Aorta (tissue), 5 donors: ENCODE measurements at regions not wholly inside any gene's neighbourhood (a gene's known extent, or its start where the extent isn't known, plus 50 kb on each side); places are given as distances from the start of the nearest gene placed in this dataset.

Source experiments
- ATAC-seq: fragments of 200-7000 bp; cut with Tn5 transposase; one replicate; pipeline ENCODE4 v1.9.1; 2022; ENCODE audit warnings: moderate library complexity; ENCODE audit not compliant: low FRiP score
- DNase-seq, 2 donors: peaks; one replicate each; pipeline ENCODE4 v3.0.0-alpha.2; 2020
- H3K27ac ChIP-seq, 2 donors: one replicate each; pipeline ENCODE4 v1.5.1; 2013; ENCODE audit warnings: low read length in 2 of 2, mild to moderate bottlenecking in 2 of 2, moderate library complexity in 2 of 2, control low read depth in 1 of 2, inconsistent platforms in 1 of 2, low read depth in 1 of 2
- H3K27me3 ChIP-seq, 2 donors: one replicate each; pipeline ENCODE4 v1.6.1; 2013; ENCODE audit warnings: control low read depth in 1 of 2, low read length in 1 of 2, mild to moderate bottlenecking in 1 of 2, moderate library complexity in 1 of 2; ENCODE audit not compliant: insufficient read depth in 2 of 2, control insufficient read depth in 1 of 2
- H3K36me3 ChIP-seq, 2 donors: one replicate each; pipeline ENCODE4 v1.6.1; 2013; ENCODE audit warnings: control low read depth in 1 of 2, low read length in 1 of 2, mild to moderate bottlenecking in 1 of 2; ENCODE audit not compliant: insufficient read depth in 2 of 2, control insufficient read depth in 1 of 2
- H3K4me1 ChIP-seq, 2 donors: one replicate each; pipeline ENCODE4 v1.6.1; 2013; ENCODE audit warnings: low read length in 2 of 2, control low read depth in 1 of 2, mild to moderate bottlenecking in 1 of 2, moderate library complexity in 1 of 2; ENCODE audit not compliant: insufficient read depth in 2 of 2, control insufficient read depth in 1 of 2
- H3K4me3 ChIP-seq, 2 donors: one replicate each; pipeline ENCODE4 v1.5.1; 2013; ENCODE audit warnings: low read length in 2 of 2, control low read depth in 1 of 2, mild to moderate bottlenecking in 1 of 2
- H3K9me3 ChIP-seq: one replicate; pipeline ENCODE4 v1.6.1; 2013; ENCODE audit warnings: mild to moderate bottlenecking, low read length; ENCODE audit not compliant: control insufficient read depth
- WGBS, 2 donors: extraction: QIAGEN DNeasy Blood & Tissue Kit; methylation state at CpG; one replicate each; pipeline ENCODE4 v1.1.7; 2013; 5-methylcytosine and 5-hydroxymethylcytosine counted together
- intact Hi-C, 2 donors: fragments of 100-400 bp; cut with DNase I; formaldehyde crosslinking; loops; one replicate each; pipeline versions ENCODE4 v1.14.2 to v1.15.0; 2022
- donor health status: healthy with polysubstance abuse.
- donor health status: Bipolar disorder and iron deficiency.
- donor health status: DM: no; HTN: no; CAD: no.
- donor health status: DM: no; HTN: no; CAD: no.
- donor health status: DM: yes; HTN: yes; CAD: no.

GRCh38 chr11:95706974-95707387 is 82.6 kb downstream of the FAM76B start:
- no peaks in the 10 kb centered on the region for H3K36me3 ChIP-seq
- H3K4me3 ChIP-seq: no peak overlapping the region
- intact Hi-C loops: loop anchor here (10.0 kb wide), 2 partner anchors 132 to 372 kb away; no protein-coding TSS in a partner anchor
- no peak for ATAC-seq
- peaks cover 0 to 4% of the 10 kb centered on the region in 2 donors for H3K4me1 ChIP-seq
- DNase-seq: no peak
- 72 to 87% methylated on average over 7 of the region's 7 CpGs for WGBS, 2 donors
- H3K9me3 ChIP-seq: no peaks in the 10 kb centered on the region
- H3K27ac ChIP-seq: no peak overlapping the region
- no peaks in the 10 kb centered on the region for H3K27me3 ChIP-seq

GRCh38 chr11:95705485-95706124 is 84.0 kb downstream of the FAM76B start:
- intact Hi-C loops: loop anchor here (1.0 to 10.0 kb wide), 3 partner anchors 131 to 554 kb away; no protein-coding TSS in a partner anchor
- Histone ChIP-seq H3K4me3 (no peak overlapping the region), H3K9me3 (no peaks in the 10 kb centered on the region), H3K27ac (peak overlapping the region; percentile 28 to 72), H3K27me3 (no peaks in the 10 kb centered on the region), H3K36me3 (no peaks in the 10 kb centered on the region), H3K4me1 (peaks cover 0 to 4% of the 10 kb centered on the region in 2 donors)
- WGBS, 2 donors: 8 to 9% methylated on average over 10 of the region's 10 CpGs
- ATAC-seq (peak; percentile 96), DNase-seq (peak; percentile 91 to 92)

- WGBS, 2 donors: 17 to 18% methylated on average over 3 of the region's 3 CpGs
- ATAC-seq: peak; percentile 70
- H3K27ac ChIP-seq: peak overlapping the region in 1 of 2 donors; percentile 83
- no peak for DNase-seq
- no peaks in the 10 kb centered on the region for H3K36me3 ChIP-seq
- intact Hi-C loops: loop anchor here (1.0 to 10.0 kb wide), 6 partner anchors 63 to 554 kb away; no protein-coding TSS in a partner anchor
- no peaks in the 10 kb centered on the region for H3K9me3 ChIP-seq
- no peak overlapping the region for H3K4me3 ChIP-seq
- no peaks in the 10 kb centered on the region for H3K27me3 ChIP-seq
- peaks cover 0 to 4% of the 10 kb centered on the region in 2 donors for H3K4me1 ChIP-seq
Measured at GRCh38 chr11:95704865-95705264, 84.7 kb downstream of the FAM76B start.

GRCh38 chr11:95703049-95703448 is 86.5 kb downstream of the FAM76B start:
- no peak for DNase-seq
- Histone ChIP-seq H3K27ac (no peak overlapping the region), H3K27me3 (no peaks in the 10 kb centered on the region), H3K4me1 (peaks cover 0 to 4% of the 10 kb centered on the region in 2 donors), H3K4me3 (no peak overlapping the region), H3K36me3 (no peaks in the 10 kb centered on the region), H3K9me3 (no peaks in the 10 kb centered on the region)
- 94 to 97% methylated on average over 3 of the region's 3 CpGs for WGBS, 2 donors
- intact Hi-C loops: loop anchor here (5.0 to 10.0 kb wide), 5 partner anchors 61 to 551 kb away; no protein-coding TSS in a partner anchor
- ATAC-seq: no peak

- Histone ChIP-seq H3K4me1 (peaks cover 0 to 4% of the 10 kb centered on the region in 2 donors), H3K4me3 (no peak overlapping the region), H3K27me3 (no peaks in the 10 kb centered on the region), H3K9me3 (no peaks in the 10 kb centered on the region), H3K27ac (no peak overlapping the region), H3K36me3 (no peaks in the 10 kb centered on the region)
- DNase-seq (no peak), ATAC-seq (no peak)
- intact Hi-C loops: loop anchor here (5.0 to 10.0 kb wide), 5 partner anchors 60 to 550 kb away; no protein-coding TSS in a partner anchor
- WGBS, 2 donors: 64 to 73% methylated on average over 2 of the region's 2 CpGs
Measured at GRCh38 chr11:95702526-95702925, 87.1 kb downstream of the FAM76B start.

- peaks cover 0 to 4% of the 10 kb centered on the region in 2 donors for H3K4me1 ChIP-seq
- intact Hi-C loops: loop anchor here (2.0 to 10.0 kb wide), 6 partner anchors 58 to 548 kb away; partner anchors contain the start of gene SESN3 (in 1 of the 2)
- ATAC-seq (no peak), DNase-seq (no peak)
- no peak overlapping the region for H3K27ac ChIP-seq
- H3K4me3 ChIP-seq: no peak overlapping the region
- no peaks in the 10 kb centered on the region for H3K9me3 ChIP-seq
- H3K27me3 ChIP-seq: no peaks in the 10 kb centered on the region
- WGBS, 2 donors: 92 to 93% methylated on average over 6 of the region's 6 CpGs
- H3K36me3 ChIP-seq: no peaks in the 10 kb centered on the region
Measured at GRCh38 chr11:95700471-95700817, 89.1 kb downstream of the FAM76B start.

- ATAC-seq: no peak
- H3K27ac ChIP-seq: no peak overlapping the region
- H3K27me3 ChIP-seq: no peaks in the 10 kb centered on the region
- no peaks in the 10 kb centered on the region for H3K36me3 ChIP-seq
- 77 to 85% methylated on average over 2 of the region's 2 CpGs for WGBS, 2 donors
- intact Hi-C loops: loop anchor here (2.0 to 10.0 kb wide), 6 partner anchors 58 to 548 kb away; partner anchors contain the start of gene SESN3 (in 1 of the 2)
- H3K4me3 ChIP-seq: no peak overlapping the region
- DNase-seq: no peak
- H3K4me1 ChIP-seq: no peaks in the 10 kb centered on the region
- no peaks in the 10 kb centered on the region for H3K9me3 ChIP-seq
Measured at GRCh38 chr11:95699631-95700470, 89.7 kb downstream of the FAM76B start.

- Histone ChIP-seq H3K36me3 (no peaks in the 10 kb centered on the region), H3K4me3 (no peak overlapping the region), H3K4me1 (no peaks in the 10 kb centered on the region), H3K27me3 (no peaks in the 10 kb centered on the region), H3K9me3 (no peaks in the 10 kb centered on the region), H3K27ac (no peak overlapping the region)
- intact Hi-C loops: no loop called here
- ATAC-seq (no peak), DNase-seq (no peak)
- 86 to 90% methylated on average over 4 of the region's 4 CpGs for WGBS, 2 donors
Measured at GRCh38 chr11:95698676-95699557, 90.7 kb downstream of the FAM76B start.
